ENCODE measurements at regions not wholly inside any gene's neighbourhood (a gene's known extent, or its start where the extent isn't known, plus 50 kb on each side); places are given as distances from the start of the nearest gene placed in this dataset.
"Not testable (repeated sequence)": the region's sequence is repeated elsewhere in the genome, so short reads cannot be mapped to it uniquely, and the experiment has no call there.

GRCh38 chr4:173685831-173686210 lies 155.8 kb upstream of the HAND2 start:
- DNase-seq: no peak

DNA sequence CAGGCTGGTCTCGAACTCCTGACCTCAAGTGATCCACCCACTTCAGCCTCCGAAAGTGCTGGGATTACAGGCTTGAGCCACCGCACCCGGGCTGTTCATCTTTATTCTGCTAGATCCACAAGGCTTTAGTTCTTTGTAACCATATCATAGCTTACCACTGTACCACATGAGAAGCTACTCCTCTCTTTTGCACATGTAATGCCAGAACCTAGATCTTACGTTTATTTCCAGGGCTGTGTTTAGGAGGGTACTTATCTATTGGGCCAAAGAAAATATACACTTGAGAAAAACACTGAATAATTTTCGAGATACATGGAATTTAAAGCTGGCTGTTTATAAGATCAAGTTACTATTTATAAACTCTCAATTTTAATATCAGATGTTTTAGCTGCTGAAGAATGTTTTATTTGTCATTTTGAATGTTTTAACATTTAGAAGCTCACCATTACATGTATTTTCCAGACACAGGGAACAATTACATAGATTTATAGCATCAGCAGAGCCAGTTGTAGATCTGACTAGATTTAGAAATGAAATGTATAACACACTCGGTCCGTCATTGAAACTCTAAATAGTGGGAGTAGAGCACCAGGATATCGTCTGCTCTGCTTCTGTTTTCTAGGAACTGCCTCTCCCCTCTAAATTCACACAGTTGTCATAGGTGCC lies 155.3 kb upstream of the HAND2 start:
- DNase-seq: no peak

GRCh38 chr4:173684223-173684622 lies 154.2 kb upstream of the HAND2 start:
- DNase-seq: no peak

- DNase-seq: no peak
Measured at GRCh38 chr4:173682609-173683008, 152.6 kb upstream of the HAND2 start.

DNA sequence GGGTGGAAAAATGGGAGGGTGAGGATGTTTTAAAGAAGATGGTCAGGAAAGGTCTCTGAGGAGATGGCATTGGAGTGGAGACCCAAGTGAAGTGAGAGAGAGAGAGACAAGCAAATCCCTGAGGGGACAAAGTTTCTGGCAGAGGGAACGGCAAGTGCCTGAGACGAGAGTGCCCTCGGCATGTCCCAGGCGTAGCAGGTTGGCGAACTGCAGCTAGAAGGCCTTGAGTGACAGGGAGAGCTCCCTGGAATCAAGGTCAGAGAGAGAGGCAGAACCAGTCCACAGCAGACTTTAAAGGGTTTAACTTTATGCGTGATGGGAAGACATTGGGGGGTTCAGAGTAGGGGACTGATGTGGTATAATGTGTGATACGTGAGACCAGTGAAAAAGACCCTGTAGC lies 150.2 kb upstream of the HAND2 start:
- no peak for DNase-seq

GRCh38 chr4:173675446-173675845 lies 145.4 kb upstream of the HAND2 start:
- DNase-seq: no peak

GRCh38 chr4:173669460-173670179 lies 139.6 kb upstream of the HAND2 start:
- no peak for DNase-seq

DNA sequence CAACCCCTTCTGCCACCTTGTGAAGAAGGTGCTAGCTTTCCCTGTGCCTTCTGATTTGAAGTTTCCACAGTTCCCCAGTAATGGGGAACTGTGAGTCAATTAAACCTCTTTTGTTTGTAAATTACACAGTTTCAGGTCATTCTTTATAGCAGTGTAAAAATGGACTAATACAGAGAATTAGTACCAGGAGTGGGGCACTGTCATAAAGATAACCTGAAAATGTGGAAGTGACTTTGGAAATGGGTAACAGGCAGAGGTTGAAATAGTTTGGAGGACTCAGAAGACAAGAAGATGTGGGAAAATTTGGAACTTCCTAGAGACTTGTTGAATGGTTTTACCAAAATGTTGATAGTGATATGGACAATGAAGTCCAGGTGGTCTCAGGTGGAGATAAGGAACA lies 131.0 kb upstream of the HAND2 start:
- no peak for DNase-seq

GRCh38 chr4:173656898-173657297 lies 126.9 kb upstream of the HAND2 start:
- DNase-seq: no peak

DNA sequence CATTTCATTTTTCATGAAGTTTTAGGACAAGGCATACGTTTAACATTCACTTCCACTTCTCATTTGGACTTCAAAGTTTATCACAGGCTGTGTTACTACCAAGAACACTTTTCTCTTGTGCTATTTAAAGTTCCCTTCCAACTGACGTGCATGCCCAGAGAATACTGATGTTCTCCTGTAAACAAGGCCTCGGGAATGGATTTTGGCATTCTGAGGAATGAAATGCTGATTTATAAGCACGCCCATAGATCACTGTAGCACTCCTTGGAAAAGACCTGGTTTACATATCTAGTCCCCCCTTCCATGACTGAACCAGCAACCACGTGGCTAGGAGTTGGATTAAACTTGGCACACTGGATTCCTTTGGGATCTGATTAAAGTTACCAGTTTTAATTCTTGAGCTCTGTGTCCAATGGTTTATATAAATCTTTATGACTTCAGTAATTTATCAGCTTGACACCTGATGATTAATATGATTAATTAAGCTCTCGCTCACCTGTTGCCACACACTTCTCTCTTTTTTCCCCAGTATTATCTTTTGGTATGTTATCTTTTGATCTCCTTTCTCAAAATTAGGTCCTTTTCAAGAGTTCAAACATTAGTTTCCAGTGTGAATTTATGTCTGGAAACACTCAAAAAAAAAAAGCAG lies 122.4 kb upstream of the HAND2 start:
- no peak for DNase-seq

DNA sequence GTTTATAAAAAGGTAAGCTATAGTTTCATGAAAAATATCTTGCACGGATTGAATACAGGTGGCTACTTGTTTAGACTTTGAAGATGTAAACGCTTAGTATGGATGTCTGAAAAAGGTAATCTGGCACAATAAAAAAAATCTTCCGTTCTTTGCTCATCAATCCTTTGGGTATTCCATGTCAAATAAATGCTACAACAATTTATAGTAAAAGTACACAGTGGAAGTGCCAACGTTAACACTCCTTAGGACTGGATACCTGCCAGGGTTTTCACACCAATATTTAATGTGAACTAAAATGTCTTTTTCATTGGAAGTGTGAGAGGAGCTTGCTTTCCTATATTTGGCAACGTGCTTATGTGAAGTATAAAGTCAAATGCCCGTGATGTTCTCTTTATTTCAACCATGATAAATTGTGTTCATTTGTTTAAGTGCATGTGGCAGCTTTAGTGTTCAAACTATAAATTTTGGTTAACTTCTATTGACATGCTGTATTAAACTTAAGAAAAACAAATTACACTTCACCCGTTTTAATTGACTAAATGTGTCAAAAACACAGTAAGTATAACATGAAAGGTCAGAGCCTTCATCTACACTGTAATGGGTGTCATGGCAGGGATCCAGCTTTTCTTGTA lies 121.7 kb upstream of the HAND2 start:
- DNase-seq: no peak

DNA sequence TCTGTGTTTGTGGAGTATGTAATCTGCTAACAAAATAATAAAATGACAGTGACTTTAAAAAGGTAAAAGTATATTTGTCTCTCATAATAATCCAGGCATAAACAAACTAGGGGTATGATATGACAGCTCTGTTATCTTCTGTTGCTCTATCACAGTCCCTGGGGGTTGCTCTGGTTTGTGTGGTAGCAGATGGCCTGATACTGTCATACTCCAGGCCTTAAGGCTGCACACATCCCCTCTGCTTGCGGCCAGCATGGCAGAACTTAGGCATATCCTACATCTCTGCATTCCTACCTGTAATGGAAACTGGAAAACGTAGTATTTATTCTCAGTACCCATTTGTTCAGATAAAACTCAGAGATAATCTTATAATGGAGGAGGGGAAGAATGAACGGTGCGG lies 117.9 kb upstream of the HAND2 start:
- no peak for DNase-seq

DNA sequence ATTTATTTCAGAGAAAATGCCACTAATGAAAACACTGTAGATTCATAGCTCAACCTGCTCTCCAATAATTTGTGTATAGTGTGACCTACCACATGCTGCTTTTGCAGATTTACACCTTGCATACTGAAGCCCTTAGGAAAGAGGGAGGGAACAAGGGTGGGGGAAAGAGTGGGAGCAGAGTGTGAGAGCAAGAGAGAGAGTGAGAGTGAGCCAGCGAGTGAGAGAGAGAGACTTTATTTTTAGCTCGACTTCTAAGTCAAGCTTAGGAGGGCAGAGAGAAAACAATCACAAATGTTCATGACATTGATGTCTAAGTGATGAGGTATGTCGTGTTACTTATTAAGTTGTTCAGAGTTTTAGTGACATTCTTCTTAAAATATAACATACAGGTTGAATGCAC lies 112.5 kb upstream of the HAND2 start:
- no peak for DNase-seq

- DNase-seq: no peak
Measured at GRCh38 chr4:173635395-173635794, 105.4 kb upstream of the HAND2 start.

DNA sequence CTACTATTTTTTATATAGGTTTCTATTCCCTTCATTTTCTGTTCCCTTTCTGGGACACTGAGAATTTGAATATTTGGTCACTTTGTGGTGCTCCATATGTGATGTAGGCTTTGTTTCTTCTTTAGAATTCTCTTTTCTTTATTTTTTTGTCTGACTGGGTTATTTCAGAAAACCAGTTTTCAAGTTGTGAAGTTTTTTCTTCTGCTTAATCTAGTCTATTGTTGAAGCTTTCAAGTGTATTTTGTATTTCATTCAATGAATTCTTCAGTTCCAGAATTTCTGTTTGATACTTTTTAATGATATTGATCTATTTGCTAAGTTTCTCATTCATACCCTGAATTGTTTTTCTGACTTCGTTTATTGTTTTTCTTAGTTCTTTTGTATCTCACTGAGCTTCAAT lies 96.2 kb upstream of the HAND2 start:
- DNase-seq: no peak

GRCh38 chr4:173618648-173619047 lies 88.6 kb upstream of the HAND2 start:
- not testable (repeated sequence) for DNase-seq

DNA sequence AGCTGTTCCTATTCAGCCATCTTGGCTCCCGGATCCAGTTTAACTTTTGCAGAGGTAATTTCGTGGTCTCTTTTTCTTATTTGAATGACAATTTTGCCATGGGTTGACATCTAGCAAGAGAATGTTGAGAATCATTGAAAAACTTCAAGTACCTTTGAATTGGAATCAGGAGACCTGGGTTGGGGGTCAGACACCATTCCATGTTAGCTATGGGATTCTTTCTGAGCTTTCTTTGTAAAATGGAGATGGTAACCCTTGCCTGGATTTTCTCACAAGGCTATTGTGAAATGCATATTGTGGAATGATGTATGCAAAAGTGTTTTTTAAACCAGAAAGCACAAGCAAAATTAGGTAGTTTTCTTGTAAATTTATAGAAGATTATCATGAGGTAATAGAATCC lies 79.1 kb upstream of the HAND2 start:
- DNase-seq: no peak

- not testable (repeated sequence) for DNase-seq
Measured at GRCh38 chr4:173608632-173609031, 78.6 kb upstream of the HAND2 start.

DNA sequence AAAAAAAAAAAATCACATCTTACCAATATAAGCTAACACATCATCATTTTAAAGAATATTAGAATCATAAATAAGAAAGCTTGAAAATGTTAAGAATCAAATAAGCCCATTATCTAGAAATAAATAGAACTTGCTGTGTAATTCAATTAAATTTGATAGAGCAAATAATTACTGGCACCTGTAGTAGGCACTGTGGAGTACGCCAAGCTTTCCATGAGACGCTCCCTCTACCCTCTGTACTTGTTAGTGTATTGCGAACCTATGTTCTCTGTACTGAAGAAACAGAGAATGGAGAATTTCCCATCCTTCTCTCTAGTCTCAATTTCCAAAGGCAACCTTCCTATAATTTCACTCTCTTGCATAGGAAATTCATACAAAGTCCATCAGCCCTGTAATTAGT lies 61.7 kb upstream of the HAND2 start:
- no peak for DNase-seq

DNA sequence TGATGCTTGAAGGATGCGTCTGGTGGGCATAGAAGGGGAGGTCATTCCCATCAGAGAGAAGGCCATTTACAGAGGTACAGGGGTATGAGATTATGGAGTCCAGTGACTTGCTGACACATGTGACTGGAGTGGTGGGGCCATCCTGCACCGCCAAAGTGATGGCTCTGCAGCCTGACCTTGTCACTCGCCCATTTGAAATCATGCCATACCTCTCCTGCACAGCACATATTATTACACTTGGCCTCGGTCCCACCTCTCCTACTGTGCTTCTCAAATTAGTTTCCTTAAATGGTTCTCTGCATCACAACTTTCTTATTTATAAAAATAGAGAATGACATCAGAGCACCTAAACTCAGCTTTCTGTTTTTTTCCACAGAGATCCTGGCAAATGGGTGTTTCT lies 60.7 kb upstream of the HAND2 start:
- no peak for DNase-seq

- no peak for DNase-seq
Measured at GRCh38 chr4:173585876-173586572, 56.0 kb upstream of the HAND2 start.

GRCh38 chr4:173584506-173584905 lies 54.5 kb upstream of the HAND2 start:
- no peak for DNase-seq

Data from CD4-positive, alpha-beta T cell treated with Interferon alpha-2 for 1 hour (primary cell).